ENCODE measurements at regions not wholly inside any gene's neighbourhood (a gene's known extent, or its start where the extent isn't known, plus 50 kb on each side); places are given as distances from the start of the nearest gene placed in this dataset.

DNA sequence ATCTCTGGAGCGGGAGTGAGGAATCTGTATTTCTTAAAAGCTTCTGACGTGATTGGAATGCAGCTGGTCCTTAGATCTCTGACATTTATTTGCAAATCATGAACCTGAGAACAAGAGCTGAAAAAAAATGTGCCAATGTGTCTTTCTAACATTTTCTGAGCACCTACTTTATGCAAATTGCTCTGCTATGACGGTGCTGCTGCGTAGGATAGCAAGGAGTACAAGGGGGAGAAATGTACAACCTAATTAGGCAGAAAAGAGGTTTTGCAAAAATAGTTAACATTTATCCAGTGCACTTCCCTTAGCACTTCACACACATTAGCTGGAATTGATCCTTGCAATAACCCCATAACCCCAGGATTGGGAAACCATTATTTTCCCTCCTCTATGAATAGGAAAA lies 357.5 kb downstream of the TLE4 start:
- Mint-ChIP-seq H3K36me3 (ENCODE audit: low read depth) (no peaks in the 10 kb centered on the region), H3K27ac (no peak overlapping the region), H3K4me3 (no peak overlapping the region), H3K9me3 (no peaks in the 10 kb centered on the region), H3K4me1 (no peaks in the 10 kb centered on the region), H3K27me3 (ENCODE audit: low read depth) (peaks cover 5% of the 10 kb centered on the region)
- TF ChIP-seq, protein P1, sequence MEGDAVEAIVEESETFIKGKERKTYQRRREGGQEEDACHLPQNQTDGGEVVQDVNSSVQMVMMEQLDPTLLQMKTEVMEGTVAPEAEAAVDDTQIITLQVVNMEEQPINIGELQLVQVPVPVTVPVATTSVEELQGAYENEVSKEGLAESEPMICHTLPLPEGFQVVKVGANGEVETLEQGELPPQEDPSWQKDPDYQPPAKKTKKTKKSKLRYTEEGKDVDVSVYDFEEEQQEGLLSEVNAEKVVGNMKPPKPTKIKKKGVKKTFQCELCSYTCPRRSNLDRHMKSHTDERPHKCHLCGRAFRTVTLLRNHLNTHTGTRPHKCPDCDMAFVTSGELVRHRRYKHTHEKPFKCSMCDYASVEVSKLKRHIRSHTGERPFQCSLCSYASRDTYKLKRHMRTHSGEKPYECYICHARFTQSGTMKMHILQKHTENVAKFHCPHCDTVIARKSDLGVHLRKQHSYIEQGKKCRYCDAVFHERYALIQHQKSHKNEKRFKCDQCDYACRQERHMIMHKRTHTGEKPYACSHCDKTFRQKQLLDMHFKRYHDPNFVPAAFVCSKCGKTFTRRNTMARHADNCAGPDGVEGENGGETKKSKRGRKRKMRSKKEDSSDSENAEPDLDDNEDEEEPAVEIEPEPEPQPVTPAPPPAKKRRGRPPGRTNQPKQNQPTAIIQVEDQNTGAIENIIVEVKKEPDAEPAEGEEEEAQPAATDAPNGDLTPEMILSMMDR (IDR thresholded peaks at IDR 0.05; ENCODE audit: unreplicated experiment in 3 of 3) = no peak

DNA sequence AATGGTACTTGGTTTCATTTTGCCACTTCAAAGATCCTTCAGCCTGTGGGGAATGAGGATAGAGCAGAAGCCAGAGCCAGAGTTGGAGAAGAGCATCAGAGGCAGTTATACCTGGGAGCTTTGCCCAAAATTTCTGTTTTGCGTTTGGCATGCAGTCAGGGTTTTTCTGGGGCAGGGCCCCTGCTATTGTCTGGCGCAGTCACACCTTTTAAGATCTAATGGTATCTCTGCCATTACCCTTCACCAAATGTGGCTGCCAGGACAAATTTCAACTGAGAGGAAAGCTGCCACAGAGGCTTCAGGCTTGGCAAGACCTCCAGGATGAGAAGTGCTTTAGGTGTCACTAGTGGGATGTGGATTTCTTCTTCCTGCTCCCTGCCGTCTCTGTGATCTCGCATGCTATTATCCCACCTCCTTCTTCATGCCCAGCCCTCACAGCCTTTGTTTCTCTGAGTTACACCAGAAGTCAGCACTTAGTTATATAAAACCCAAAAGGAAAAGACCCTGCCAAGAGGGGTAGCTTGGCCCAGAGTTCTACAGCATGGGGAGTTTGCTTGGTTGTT lies 357.0 kb downstream of the TLE4 start:
- H3K4me3 Mint-ChIP-seq = no peak overlapping the region
- H3K27ac Mint-ChIP-seq = no peak overlapping the region
- no peaks in the 10 kb centered on the region for H3K9me3 Mint-ChIP-seq
- H3K27me3 Mint-ChIP-seq (ENCODE audit: low read depth) = peaks cover 5% of the 10 kb centered on the region
- no peaks in the 10 kb centered on the region for H3K4me1 Mint-ChIP-seq
- no peaks in the 10 kb centered on the region for H3K36me3 Mint-ChIP-seq (ENCODE audit: low read depth)
- TF ChIP-seq, protein P1 (IDR thresholded peaks at IDR 0.05; ENCODE audit: unreplicated experiment in 3 of 3) = no peak

DNA sequence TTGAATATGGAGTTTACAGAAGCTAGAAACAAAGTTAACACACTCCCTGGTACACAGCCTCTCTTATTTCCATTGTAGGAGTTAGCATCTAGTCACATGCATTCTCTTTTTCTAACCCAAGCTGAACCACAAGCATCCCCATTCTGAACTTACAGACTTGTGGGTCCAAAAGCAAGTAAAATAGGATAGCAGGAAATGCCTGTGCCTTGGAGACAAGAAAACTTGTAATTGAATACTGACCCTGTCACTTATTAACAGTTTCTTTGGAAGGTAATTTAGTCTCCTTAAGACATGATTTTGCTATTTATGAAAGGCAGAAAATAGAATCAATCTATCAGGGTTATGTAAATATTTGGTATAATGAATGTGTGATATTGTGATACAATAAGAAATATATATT lies 353.6 kb downstream of the TLE4 start:
- H3K4me3 Mint-ChIP-seq = no peak overlapping the region
- H3K36me3 Mint-ChIP-seq (ENCODE audit: low read depth) = no peaks in the 10 kb centered on the region
- no peaks in the 10 kb centered on the region for H3K9me3 Mint-ChIP-seq
- peak overlapping the region in 1 of 3 experiments; percentile 56 for H3K27ac Mint-ChIP-seq
- H3K27me3 Mint-ChIP-seq (ENCODE audit: low read depth) = peaks cover 5% of the 10 kb centered on the region
- H3K4me1 Mint-ChIP-seq = no peaks in the 10 kb centered on the region
- TF ChIP-seq, protein P1 (IDR thresholded peaks at IDR 0.05; ENCODE audit: unreplicated experiment in 3 of 3) = no peak

DNA sequence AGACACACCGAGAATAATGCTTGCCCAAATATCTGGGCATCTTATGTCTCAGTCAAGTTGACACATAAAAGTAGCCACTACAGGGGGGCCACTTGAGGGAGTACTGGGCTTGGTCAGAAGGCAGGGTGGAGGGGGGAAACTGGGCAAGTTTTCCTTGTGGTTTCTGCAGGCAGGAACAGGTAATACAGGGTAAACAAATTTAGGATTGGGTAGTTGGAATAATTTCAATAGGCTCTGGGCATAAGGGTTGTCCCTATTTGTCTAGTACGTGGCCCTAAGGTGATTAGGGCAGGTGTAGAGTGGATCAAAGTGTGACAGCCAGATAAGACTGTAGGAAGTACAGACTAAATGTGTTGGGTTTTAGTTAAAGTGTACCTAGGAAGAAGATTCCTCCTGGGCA lies 353.1 kb downstream of the TLE4 start:
- Mint-ChIP-seq H3K4me3 (no peak overlapping the region), H3K27ac (peak overlapping the region in 2 of 3 experiments; percentile 7 to 56), H3K9me3 (peaks cover 2% of the 10 kb centered on the region), H3K27me3 (ENCODE audit: low read depth) (peaks cover 5% of the 10 kb centered on the region), H3K36me3 (ENCODE audit: low read depth) (no peaks in the 10 kb centered on the region), H3K4me1 (no peaks in the 10 kb centered on the region)
- TF ChIP-seq, protein P1 (IDR thresholded peaks at IDR 0.05; ENCODE audit: unreplicated experiment in 3 of 3) = no peak

DNA sequence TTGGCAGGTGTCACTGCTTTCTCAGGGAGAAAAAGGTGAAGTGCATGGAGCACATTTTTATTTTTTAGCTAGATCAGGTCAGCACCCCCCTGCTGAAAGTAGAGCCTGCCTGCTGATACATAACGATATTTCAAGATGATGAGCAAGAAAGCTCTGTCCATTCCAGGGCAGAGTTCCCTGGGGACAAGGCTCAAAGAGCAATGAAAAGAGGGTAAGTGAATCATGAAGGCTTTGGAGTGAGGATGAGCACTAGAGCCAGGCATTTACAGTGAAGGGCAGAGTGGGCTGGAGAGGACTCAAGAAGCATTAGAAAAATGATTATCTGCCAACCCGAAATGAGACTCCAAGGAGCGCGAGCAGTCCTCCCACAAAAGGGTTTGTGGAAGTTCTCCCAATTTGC lies 345.7 kb downstream of the TLE4 start:
- H3K36me3 Mint-ChIP-seq (ENCODE audit: low read depth) = no peaks in the 10 kb centered on the region
- TF ChIP-seq, protein P1 (IDR thresholded peaks at IDR 0.05; ENCODE audit: unreplicated experiment in 3 of 3) = no peak
- peaks cover 3% of the 10 kb centered on the region for H3K9me3 Mint-ChIP-seq
- H3K4me1 Mint-ChIP-seq = peaks cover 6% of the 10 kb centered on the region
- H3K4me3 Mint-ChIP-seq = no peak overlapping the region
- peaks cover 3% of the 10 kb centered on the region for H3K27me3 Mint-ChIP-seq (ENCODE audit: low read depth)
- H3K27ac Mint-ChIP-seq = no peak overlapping the region

DNA sequence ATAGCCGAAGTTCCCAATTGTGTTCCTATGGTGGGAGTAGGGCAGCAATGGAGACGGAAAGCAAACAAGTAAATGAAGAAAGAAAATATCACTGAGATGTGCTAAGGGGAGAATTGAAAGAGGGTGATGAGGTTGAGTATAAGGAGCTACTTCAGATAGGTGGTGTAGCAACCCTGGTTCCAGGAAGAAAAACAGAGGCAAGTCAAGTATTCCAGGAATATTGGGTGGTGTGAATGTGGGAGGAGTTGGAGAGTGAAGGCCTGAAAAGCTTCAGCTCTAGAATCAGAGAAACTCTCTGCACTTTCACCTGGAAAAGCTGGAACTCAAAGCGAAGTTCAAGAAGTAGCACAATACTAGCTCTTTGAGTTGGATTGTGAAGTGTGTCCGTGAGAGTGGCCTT lies 342.1 kb downstream of the TLE4 start:
- Mint-ChIP-seq H3K27ac (no peak overlapping the region), H3K36me3 (ENCODE audit: low read depth) (no peaks in the 10 kb centered on the region), H3K4me1 (peaks cover 6% of the 10 kb centered on the region), H3K4me3 (no peak overlapping the region), H3K27me3 (ENCODE audit: low read depth) (peaks cover 3% of the 10 kb centered on the region), H3K9me3 (peaks cover 12% of the 10 kb centered on the region)
- TF ChIP-seq, protein P1 (IDR thresholded peaks at IDR 0.05; ENCODE audit: unreplicated experiment in 3 of 3) = no peak
